Left kidney (tissue), 1 donor: ENCODE measurements at regions not wholly inside any gene's neighbourhood (a gene's known extent, or its start where the extent isn't known, plus 50 kb on each side); places are given as distances from the start of the nearest gene placed in this dataset.

Experiments used
- DNase-seq: peaks from one replicate; pipeline ENCODE4 v3.0.0-alpha.2; 2013

- no peak for DNase-seq
Observed at GRCh38 chr22:47612311-47612910, 850.0 kb downstream of the TBC1D22A start.

DNA sequence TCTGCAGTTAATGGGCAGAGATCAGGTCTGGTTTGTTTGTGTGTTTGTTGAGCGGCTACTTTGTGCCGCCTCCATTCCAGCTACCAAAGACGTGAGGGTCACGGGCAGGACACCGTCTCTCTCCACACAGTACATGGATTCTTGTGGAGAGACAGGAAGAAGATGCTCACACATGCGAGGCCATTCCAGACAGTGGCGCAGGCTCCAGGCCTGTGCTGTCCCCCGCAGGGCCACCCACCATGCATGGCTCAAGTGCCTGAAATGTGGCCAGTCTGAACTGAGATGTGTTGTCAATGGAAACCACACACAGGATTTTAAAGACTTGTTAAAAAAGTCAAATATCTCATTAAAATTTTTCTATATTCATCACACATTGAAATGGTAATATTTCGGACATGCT, 848.3 kb downstream of the TBC1D22A start:
- DNase-seq = no peak

- no peak for DNase-seq
Observed at GRCh38 chr22:47610281-47610680, 847.8 kb downstream of the TBC1D22A start.

DNA sequence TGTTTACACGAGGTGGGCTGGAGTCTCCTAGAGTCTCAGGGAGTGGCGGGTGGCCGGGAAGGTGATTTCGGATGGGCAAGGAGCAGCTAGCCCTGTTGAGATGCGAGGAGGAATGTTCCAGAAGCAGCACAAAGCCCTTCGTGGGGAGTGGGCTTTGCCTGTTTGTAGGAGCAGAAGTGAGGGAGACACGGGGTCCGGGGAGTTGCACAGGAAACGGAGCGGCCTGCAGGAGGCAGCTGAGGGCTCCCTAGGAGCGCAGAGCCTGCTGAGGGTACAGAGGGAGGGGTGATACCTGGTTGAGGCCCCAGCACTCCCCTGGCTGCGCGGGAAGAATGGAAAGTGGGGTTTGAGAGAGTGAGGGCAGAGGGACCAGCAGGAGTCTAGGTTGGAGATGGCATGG, 847.2 kb downstream of the TBC1D22A start:
- no peak for DNase-seq

DNA sequence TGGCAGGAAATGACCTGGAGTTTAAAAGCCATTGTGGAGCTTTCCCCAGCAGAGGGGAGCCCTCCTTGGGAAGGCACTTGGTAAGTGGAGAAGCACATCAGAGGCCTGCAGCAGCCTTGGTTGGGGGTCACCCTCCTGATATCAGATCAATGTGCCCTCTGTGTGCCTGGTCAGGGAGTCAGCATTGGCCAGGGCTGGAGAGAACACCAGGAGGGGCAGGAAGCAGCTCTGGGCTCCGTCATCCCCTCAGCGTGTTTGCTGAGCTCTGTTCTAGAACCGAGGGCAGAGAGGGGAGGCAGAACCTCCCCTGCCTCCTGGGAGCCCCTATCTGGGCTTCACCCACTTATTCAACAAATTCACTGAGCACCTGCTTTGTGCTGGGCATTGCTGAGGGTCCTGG, 846.0 kb downstream of the TBC1D22A start:
- DNase-seq = no peak

- no peak for DNase-seq
Observed at GRCh38 chr22:47607486-47607885, 845.0 kb downstream of the TBC1D22A start.

DNA sequence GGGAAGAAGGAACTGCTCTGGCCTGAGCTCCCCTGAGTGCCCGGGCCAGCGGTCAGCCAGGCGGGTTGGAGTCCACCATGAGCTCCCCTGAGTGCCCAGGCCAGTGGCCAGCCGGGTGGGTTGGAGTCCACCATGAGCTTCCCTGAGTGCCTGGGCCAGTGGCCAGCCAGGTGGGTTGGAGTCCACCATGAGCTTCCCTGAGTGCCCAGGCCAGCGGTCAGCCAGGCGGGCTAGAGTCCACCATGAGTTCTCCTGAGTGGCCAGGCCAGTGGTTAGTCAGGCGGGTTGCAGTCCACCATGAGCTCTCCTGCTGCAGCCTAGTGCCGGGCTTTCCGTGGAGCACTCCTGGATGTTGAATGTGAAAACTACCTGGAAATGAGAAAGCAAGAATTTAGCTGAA, 844.0 kb downstream of the TBC1D22A start:
- no peak for DNase-seq

DNA sequence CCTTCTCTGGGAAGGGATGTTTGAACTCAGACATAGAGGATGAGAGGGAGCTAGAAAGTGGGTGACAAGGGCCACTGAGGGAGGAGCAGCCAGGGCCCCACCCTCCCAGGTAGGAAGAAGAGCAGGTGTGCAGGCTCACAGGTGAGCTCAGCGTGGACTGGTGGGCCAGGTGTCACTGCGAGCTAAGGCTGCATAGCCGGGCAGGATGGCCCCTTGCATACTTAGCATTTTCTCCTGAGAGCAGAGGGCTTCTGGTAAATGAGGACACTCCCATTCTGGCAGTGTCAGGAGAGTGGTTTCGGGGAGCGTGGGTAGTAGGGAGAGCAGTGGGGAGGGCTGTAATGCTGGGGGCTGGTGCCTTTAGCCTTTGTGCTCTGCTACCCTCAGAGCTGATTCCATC, 843.4 kb downstream of the TBC1D22A start:
- DNase-seq = no peak

DNA sequence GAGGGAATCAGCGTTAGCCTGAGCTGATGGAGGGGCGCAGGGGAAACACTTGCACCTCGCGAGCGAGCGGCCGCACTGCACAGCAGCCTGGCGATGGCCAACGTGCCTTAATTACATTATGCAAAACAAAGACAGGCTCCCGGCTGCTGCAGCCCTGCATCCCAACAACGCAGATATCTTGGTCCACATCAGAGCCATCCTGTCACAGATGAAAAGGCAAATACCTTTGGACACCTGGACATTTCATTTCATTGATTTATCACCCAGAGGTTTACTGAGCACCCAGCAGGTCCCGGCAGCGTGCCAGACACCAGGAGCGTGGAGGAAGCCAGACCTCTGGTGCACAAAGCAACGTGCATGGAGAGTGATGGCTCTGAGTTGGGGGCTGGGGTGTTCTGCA, 843.0 kb downstream of the TBC1D22A start:
- no peak for DNase-seq

GRCh38 chr22:47604563-47604962, 842.1 kb downstream of the TBC1D22A start:
- DNase-seq = no peak

DNA sequence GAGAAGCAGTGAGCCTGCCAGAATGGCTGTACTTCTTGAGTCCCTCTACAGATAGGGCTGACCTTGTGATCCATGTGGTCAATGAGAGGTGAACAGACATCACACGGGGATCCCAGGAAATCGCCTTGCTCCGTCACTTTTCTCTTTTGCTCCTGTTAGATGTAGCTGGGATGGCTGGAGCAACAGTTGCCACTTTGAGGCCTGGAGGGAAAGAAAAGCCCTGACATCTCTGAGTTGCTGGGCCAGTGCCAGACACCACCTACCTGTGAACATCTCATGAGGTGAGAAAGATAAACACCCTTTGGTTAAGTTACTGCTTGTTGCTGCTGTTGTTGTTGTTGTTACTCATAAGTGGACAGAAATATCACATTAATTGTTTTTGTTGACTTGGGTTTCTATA, 840.3 kb downstream of the TBC1D22A start:
- DNase-seq = no peak

DNA sequence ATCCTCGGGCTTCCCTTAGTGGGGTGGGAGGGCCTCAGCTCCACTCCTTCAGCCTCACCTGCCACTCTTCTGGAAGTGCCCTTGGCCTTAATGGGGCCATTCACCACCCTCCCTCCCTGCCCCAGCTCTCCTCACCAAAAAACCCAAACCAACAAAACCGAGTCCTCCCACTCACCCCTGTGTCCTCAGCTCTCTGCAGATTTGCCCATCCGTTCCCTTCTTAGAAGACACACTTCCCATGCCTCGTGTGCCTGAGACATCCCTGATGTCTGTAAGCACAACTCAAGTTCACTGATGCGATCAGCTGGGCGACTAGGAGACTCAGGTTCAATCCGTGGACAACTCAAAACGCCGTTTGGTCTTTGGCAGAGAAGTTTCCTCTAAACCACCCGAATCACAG, 839.2 kb downstream of the TBC1D22A start:
- DNase-seq = no peak

DNA sequence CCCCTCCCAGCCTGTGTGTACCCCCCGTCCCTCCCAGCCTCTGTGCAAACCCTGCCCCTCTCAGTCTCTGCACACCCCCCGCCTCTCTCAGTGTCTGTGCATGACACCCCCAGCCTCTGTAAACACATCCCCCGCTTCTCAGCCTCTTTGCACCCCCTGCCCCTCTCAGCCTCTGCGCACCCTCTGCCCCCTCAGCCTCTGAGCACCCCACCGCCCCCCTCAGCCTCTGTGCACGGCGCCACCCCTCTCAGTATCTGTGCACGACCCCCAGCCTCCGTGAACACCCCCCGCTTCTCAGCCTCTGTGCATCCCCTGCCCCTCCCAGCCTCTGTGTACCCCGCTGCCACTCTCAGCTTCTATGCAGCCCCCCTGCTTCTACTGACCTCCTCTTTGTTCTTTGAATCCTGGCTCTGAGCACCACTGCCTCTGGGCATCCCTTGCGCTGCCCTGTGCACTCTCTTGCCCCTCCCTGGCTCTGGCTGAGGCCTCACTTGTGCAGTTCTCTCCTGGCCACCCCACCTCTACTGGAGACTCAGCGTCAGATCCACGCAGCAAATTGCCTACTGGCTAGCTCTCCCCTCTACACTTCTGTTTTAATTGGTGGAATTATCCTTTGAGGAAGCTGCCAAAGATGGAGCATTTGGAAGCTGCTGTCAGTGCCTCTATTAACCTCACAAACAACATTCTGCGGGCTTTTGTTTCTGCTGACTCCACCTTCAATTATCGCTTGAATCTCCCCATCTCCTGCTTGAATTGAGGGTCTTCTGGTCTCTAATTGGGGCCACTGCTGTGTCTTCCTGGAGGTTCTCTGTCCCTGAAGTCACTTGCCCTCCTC, 838.6 kb downstream of the TBC1D22A start:
- no peak for DNase-seq

DNA sequence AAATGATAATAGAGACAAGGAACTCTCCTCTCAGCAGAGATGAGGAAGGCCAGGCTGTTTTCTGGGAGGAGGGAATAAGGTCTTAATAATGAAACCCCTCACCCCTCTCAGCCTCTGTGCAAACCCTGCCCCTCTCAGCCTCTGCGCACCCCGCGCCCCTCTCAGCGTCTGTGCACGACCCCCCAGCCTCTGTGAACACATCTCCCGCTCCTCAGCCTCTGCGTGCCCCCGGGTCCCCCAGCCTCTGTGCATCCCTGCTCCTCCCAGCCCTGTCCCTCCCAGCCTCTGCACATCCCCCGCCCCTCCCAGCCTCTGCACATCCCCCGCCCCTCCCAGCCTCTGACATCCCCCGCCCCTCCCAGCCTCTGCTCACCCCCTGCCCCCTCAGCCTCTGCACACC, 837.8 kb downstream of the TBC1D22A start:
- no peak for DNase-seq

- no peak for DNase-seq
Observed at GRCh38 chr22:47599753-47600152, 837.3 kb downstream of the TBC1D22A start.

- no peak for DNase-seq
Observed at GRCh38 chr22:47598864-47599263, 836.4 kb downstream of the TBC1D22A start.

DNA sequence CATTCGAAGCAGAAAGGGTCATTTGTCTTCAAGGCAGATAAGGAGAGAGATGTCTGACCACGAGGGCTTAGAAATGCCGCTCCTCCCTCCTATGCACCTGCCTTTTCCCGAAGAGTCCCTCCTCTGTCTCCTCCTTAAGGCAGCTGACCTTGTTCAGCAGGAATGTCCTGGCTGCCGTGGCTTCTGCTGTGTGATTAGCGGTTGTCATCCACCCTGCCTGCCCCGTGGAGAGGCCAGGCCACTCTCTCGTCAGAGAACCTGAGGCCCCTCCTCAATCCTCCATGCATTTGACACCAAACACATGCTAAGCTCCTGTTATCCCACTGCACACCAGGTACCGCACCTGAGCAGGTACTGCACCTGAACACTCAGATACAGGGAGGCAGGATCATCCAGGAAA, 834.6 kb downstream of the TBC1D22A start:
- no peak for DNase-seq

- no peak for DNase-seq
Observed at GRCh38 chr22:47596176-47596690, 833.8 kb downstream of the TBC1D22A start.

DNA sequence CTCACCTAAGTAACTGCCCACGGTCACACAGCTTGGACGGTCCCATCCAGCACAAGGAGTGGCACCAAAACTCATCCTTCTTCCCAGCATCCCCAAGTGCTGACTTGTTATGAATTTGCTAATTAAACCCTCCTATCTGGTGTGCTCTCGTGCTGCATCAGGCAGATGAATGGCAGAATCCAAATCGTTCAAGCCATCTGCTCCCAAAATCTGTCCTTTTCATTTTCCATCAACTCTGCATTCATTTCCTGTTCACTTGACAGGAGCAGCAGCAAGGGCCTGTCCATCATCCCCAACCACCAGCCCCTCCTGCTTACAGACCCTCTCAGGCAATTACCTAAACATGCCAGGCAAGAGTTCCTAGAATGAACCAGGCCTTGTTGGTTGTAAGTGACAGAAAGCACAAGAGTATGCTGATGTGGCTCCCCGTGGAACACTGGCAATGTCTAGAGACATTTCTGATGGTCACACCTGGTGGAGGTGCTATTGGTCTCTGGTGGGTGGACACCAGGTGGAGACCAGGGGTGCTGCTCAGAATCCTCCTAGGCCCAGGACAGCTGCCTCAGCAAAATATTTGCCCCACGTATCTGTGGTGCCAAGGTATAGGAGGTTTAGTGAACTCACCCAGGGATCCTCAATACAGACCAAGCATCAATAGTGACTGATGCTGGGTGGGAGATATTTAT, 832.5 kb downstream of the TBC1D22A start:
- DNase-seq = no peak

GRCh38 chr22:47593911-47594311, 831.5 kb downstream of the TBC1D22A start:
- DNase-seq = no peak

- DNase-seq = no peak
Observed at GRCh38 chr22:47593291-47593690, 830.8 kb downstream of the TBC1D22A start.

GRCh38 chr22:47592791-47593190, 830.3 kb downstream of the TBC1D22A start:
- DNase-seq = no peak

GRCh38 chr22:47591709-47592108, 829.3 kb downstream of the TBC1D22A start:
- DNase-seq = no peak
